Upper lobe of right lung (tissue), 1 donor: ENCODE measurements at regions not wholly inside any gene's neighbourhood (a gene's known extent, or its start where the extent isn't known, plus 50 kb on each side); places are given as distances from the start of the nearest gene placed in this dataset.

Source experiments
- ATAC-seq: fragments of 200-7000 bp; cut with Tn5 transposase; one replicate; pipeline ENCODE4 v1.9.1; 2020; ENCODE audit warnings: mild to moderate bottlenecking, moderate library complexity
- DNase-seq: peaks from one replicate; pipeline ENCODE4 v3.0.0-alpha.2; 2020
- H3K27ac ChIP-seq: fragments of 200-600 bp; one replicate; pipeline ENCODE4 v1.8.0; 2022
- H3K27me3 ChIP-seq: fragments of 200-600 bp; one replicate; pipeline ENCODE4 v1.8.0; 2022; ENCODE audit warnings: mild to moderate bottlenecking
- H3K36me3 ChIP-seq: fragments of 200-600 bp; one replicate; pipeline ENCODE4 v1.8.0; 2022
- H3K4me1 ChIP-seq: fragments of 200-600 bp; one replicate; pipeline ENCODE4 v1.8.0; 2022
- H3K4me3 ChIP-seq: fragments of 200-600 bp; one replicate; pipeline ENCODE4 v1.8.0; 2022; ENCODE audit warnings: mild to moderate bottlenecking
- H3K9me3 ChIP-seq: fragments of 200-600 bp; one replicate; pipeline ENCODE4 v1.8.0; 2022
- intact Hi-C: fragments of 100-400 bp; cut with DNase I; formaldehyde crosslinking; loops from one replicate; pipeline ENCODE4 v1.11.0; 2022
- TF ChIP-seq, protein P1 (sequence below): fragments of 200-600 bp; IDR thresholded peaks from one replicate; pipeline ENCODE4 v1.8.0; 2022; ENCODE audit warnings: antibody characterized with exemption
- donor health status: DM: no; HTN: yes; CAD: no; lungs with severe emphysema.

DNA sequence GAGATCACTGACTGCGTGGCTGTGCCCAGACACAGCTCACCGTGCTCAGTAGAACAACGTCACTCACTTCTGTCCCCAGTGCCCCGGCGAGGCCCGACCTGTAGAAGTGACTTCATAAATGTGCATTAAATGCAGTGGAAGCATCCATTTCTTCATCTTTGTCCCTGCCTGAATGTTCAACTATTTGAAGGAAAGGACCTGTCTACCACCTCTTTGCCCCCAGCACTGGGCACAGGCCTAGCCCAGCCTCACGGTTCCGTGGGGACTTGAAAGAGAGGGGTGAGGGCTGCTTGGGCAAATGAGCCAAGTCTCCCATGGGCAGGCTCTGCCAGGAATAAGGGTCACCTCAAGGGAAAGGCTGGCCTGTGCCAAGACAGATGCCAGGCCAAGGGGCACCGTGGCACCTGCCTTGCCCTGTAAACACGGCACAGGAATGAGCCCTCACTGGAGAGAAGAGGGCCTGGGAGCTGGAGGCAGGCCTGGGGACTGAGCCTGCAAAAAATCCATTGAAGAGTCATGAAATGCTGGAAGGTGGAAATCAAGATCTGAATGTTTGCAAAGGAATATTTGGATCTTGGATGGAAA lies 845.3 kb downstream of the BRD1 start:
- no peaks in the 10 kb centered on the region for H3K36me3 ChIP-seq
- ATAC-seq = no peak

DNA sequence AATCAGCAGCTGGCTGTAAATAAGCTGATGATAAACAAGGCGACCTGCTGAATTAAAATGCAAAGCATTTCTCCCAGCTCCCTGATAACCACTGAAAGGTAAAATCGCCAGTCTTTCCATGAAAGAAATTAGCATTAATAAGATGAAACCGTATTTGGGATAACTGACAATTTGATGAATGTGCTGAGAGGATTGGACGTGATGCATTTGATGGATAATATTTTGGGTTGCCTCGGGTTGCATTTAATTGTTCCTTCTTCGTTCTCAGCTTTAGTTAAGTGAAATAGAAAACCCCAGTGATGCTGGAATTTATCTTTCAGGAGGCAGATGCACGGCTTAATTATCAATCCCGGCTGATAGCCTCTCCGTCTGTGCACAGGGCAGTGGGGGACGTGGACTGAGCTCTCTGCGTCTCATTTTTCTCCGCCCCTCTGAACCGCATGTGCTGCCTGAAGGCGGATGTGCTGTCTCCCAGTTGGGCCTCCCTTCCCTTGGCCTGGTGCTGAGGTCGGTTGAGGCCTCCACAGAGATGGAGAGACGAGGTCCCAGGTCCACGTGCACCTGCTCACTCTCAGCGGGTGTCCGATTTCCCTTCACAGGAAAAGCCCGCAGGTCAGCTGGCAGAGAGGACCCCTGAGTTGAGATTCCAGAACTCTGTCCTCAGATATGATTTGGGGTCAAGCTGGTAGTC lies 846.2 kb downstream of the BRD1 start:
- no peaks in the 10 kb centered on the region for H3K4me1 ChIP-seq
- no peaks in the 10 kb centered on the region for H3K36me3 ChIP-seq
- H3K9me3 ChIP-seq = no peaks in the 10 kb centered on the region
- TF ChIP-seq, protein P1, sequence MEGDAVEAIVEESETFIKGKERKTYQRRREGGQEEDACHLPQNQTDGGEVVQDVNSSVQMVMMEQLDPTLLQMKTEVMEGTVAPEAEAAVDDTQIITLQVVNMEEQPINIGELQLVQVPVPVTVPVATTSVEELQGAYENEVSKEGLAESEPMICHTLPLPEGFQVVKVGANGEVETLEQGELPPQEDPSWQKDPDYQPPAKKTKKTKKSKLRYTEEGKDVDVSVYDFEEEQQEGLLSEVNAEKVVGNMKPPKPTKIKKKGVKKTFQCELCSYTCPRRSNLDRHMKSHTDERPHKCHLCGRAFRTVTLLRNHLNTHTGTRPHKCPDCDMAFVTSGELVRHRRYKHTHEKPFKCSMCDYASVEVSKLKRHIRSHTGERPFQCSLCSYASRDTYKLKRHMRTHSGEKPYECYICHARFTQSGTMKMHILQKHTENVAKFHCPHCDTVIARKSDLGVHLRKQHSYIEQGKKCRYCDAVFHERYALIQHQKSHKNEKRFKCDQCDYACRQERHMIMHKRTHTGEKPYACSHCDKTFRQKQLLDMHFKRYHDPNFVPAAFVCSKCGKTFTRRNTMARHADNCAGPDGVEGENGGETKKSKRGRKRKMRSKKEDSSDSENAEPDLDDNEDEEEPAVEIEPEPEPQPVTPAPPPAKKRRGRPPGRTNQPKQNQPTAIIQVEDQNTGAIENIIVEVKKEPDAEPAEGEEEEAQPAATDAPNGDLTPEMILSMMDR = no peak
- no peak overlapping the region for H3K27ac ChIP-seq
- intact Hi-C loops = no loop called here
- H3K27me3 ChIP-seq = no peaks in the 10 kb centered on the region
- ATAC-seq = no peak
- no peak overlapping the region for H3K4me3 ChIP-seq
- DNase-seq = no peak

More for the DNA sequence above, 845.3 kb downstream of the BRD1 start:
- H3K9me3 ChIP-seq = no peaks in the 10 kb centered on the region
- no peak overlapping the region for H3K4me3 ChIP-seq
- intact Hi-C loops = no loop called here
- no peaks in the 10 kb centered on the region for H3K27me3 ChIP-seq
- H3K27ac ChIP-seq = no peak overlapping the region
- no peaks in the 10 kb centered on the region for H3K4me1 ChIP-seq
- TF ChIP-seq, protein P1 = no peak
- no peak for DNase-seq

DNA sequence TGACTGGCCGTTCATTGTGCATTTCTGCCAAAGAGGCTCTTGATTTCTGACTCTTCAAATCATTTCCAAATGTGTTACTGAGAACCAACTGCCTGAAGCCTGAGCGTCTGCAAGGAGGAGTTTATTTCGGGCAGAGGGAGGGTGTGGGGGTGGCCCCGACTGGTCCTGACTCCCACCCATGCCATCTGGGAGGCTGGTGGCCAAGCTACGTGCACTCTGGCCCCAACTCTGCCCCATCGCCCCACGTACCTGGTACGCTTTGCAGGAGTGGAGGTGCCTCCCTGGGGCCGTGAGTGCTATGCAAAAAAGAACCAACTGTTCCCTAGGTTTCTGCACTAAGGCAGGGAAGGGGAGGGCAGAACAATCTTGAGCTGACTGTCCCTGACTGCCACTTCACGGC lies 846.8 kb downstream of the BRD1 start:
- no peak for DNase-seq
- Histone ChIP-seq H3K9me3 (no peaks in the 10 kb centered on the region), H3K4me1 (no peaks in the 10 kb centered on the region), H3K36me3 (no peaks in the 10 kb centered on the region), H3K27me3 (no peaks in the 10 kb centered on the region), H3K27ac (no peak overlapping the region), H3K4me3 (no peak overlapping the region)
- TF ChIP-seq, protein P1 = no peak
- ATAC-seq = no peak
- intact Hi-C loops = no loop called here

DNA sequence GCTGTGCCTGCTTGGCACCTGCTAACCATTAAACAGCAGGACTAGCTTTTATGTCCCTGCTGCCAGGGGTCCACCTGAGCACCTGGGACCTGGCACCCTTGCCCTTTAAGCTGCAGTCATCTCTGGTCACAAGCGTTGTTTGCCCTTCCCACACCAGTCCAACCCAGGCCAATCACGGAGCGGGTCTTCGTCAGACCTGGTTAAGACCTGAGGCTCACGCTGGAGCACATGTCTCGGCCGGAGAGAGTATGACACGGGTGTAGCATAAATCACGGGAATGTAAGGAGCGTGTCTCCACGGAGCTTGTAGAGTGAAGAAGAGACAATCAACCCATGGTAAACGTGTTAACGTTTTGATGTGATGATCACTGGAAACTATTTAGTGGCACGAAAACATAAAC lies 847.3 kb downstream of the BRD1 start:
- Histone ChIP-seq H3K4me1 (no peaks in the 10 kb centered on the region), H3K4me3 (no peak overlapping the region), H3K36me3 (no peaks in the 10 kb centered on the region), H3K9me3 (no peaks in the 10 kb centered on the region), H3K27me3 (no peaks in the 10 kb centered on the region), H3K27ac (no peak overlapping the region)
- DNase-seq (no peak), ATAC-seq (no peak)
- intact Hi-C loops = no loop called here
- TF ChIP-seq, protein P1 = no peak

DNA sequence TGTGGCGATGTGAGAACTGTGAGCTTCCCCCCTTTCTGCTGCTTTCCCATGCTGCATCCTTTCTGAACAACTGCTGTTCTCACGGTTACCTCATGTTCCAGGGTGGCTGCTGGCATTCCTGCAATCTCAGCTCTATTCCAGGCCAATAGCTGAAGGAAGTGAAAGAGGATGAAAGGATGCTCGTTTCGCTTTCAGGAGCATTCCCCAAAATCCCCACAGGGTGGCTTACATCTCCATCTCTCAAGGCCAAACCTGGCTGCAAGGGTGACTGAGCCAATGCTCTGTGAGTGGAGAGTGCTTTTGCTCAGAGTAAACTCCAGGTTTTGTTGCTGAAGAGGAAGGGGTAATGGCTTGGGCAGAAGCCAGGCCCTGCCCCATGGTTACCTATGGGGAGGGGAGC lies 848.2 kb downstream of the BRD1 start:
- ATAC-seq (no peak), DNase-seq (no peak)
- H3K4me1 ChIP-seq = no peaks in the 10 kb centered on the region
- no peaks in the 10 kb centered on the region for H3K27me3 ChIP-seq
- TF ChIP-seq, protein P1 = no peak
- intact Hi-C loops = no loop called here
- no peaks in the 10 kb centered on the region for H3K36me3 ChIP-seq
- no peak overlapping the region for H3K4me3 ChIP-seq
- H3K9me3 ChIP-seq = no peaks in the 10 kb centered on the region
- H3K27ac ChIP-seq = no peak overlapping the region
